Neural cell (in vitro differentiated cells): ENCODE measurements at regions not wholly inside any gene's neighbourhood (a gene's known extent, or its start where the extent isn't known, plus 50 kb on each side); places are given as distances from the start of the nearest gene placed in this dataset.

ENCODE experiments used
- H2AFZ ChIP-seq: fragments of 200-600, 300-800 bp; sonication (generic), shearing (Covaris generic); 2 replicates; pipeline ENCODE4 v1.6.0; 2014; ENCODE audit warnings: low read depth, mild to moderate bottlenecking, antibody characterized with exemption, low read length, moderate library complexity
- H3F3A ChIP-seq: fragments of 200-600 bp; shearing (Covaris generic); 2 replicates; pipeline ENCODE4 v1.6.1; 2016; ENCODE audit warnings: mild to moderate bottlenecking, moderate library complexity, mixed read lengths, antibody characterized with exemption, low read length; ENCODE audit not compliant: insufficient read depth, poor library complexity, severe bottlenecking
- H3K27ac ChIP-seq: fragments of 200-600, 300-800 bp; sonication (generic), shearing (Covaris generic); 2 replicates; pipeline ENCODE4 v1.5.1; 2014; ENCODE audit warnings: mild to moderate bottlenecking, low read length, moderate library complexity
- H3K27me3 ChIP-seq: fragments of 300-800, 200-600 bp; sonication (generic), shearing (Covaris generic); 2 replicates; pipeline ENCODE4 v1.6.0; 2014; ENCODE audit warnings: mild to moderate bottlenecking, low read depth, low read length, moderate library complexity; ENCODE audit not compliant: insufficient read depth
- H3K36me3 ChIP-seq: fragments of 300-800, 200-600 bp; sonication (generic), shearing (Covaris generic); 2 replicates; pipeline ENCODE4 v1.5.1; 2014; ENCODE audit warnings: mild to moderate bottlenecking, antibody characterized with exemption, low read length, moderate library complexity; ENCODE audit not compliant: insufficient read depth
- H3K4me2 ChIP-seq: fragments of 300-800, 200-600 bp; sonication (generic), shearing (Covaris generic); 2 replicates; pipeline ENCODE4 v1.6.0; 2014; ENCODE audit warnings: mild to moderate bottlenecking, low read length
- H3K4me3 ChIP-seq: fragments of 300-800, 200-600 bp; sonication (generic), shearing (Covaris generic); 2 replicates; pipeline ENCODE4 v1.5.1; 2014; ENCODE audit warnings: mild to moderate bottlenecking, low read length, moderate library complexity
- H3K79me2 ChIP-seq: fragments of 200-600 bp; shearing (Covaris generic); replicated peaks from 2 replicates; pipeline ENCODE4 v1.6.0; 2014; ENCODE audit warnings: mild to moderate bottlenecking, low read length, moderate library complexity; ENCODE audit not compliant: insufficient read depth
- H3K9ac ChIP-seq: fragments of 300-800, 200-600 bp; sonication (generic), shearing (Covaris generic); 2 replicates; pipeline ENCODE4 v1.6.1; 2016; ENCODE audit warnings: mild to moderate bottlenecking, low read length, mixed read lengths
- H3K9me2 ChIP-seq: fragments of 200-600 bp; shearing (Covaris generic); 2 replicates; pipeline ENCODE4 v1.6.1; 2016; ENCODE audit warnings: mild to moderate bottlenecking, low read length, mixed read lengths; ENCODE audit not compliant: insufficient read depth
- H3K9me3 ChIP-seq: fragments of 200-600, 300-800 bp; sonication (generic), shearing (Covaris generic); 2 replicates; pipeline ENCODE4 v1.6.1; 2016; ENCODE audit warnings: mild to moderate bottlenecking, mixed run types, low read length, moderate library complexity, mixed read lengths
- H4K20me1 ChIP-seq: fragments of 200-600 bp; shearing (Covaris generic); 2 replicates; pipeline ENCODE4 v1.6.1; 2016; ENCODE audit warnings: mild to moderate bottlenecking, mixed run types; ENCODE audit not compliant: insufficient read depth
- CTCF ChIP-seq: fragments of 450-650 bp; IDR thresholded peaks from 2 replicates; pipeline ENCODE4 v1.5.1; 2014; ENCODE audit warnings: antibody characterized with exemption, mild to moderate bottlenecking, moderate library complexity; ENCODE audit not compliant: poor library complexity, severe bottlenecking
- EP300 ChIP-seq: fragments of 450-650 bp; conservative IDR thresholded peaks from 2 replicates; pipeline ENCODE4 v1.6.1; 2014; ENCODE audit warnings: antibody characterized with exemption, mild to moderate bottlenecking, moderate library complexity; ENCODE audit not compliant: poor library complexity, severe bottlenecking
- EZH2 ChIP-seq: fragments of 200-600, 300-800 bp; shearing (Covaris generic), sonication (generic); IDR thresholded peaks from 2 replicates; pipeline ENCODE4 v1.6.1; 2014; ENCODE audit warnings: antibody characterized with exemption, low read length, borderline replicate concordance, mild to moderate bottlenecking; ENCODE audit not compliant: insufficient read depth, poor library complexity, severe bottlenecking
- MXI1 ChIP-seq: fragments of 450-650 bp; conservative IDR thresholded peaks from 2 replicates; pipeline ENCODE4 v1.6.1; 2014; ENCODE audit warnings: antibody characterized with exemption, mild to moderate bottlenecking; ENCODE audit not compliant: poor library complexity, severe bottlenecking
- POLR2AphosphoS5 ChIP-seq: IDR thresholded peaks from 2 replicates; pipeline ENCODE4 v1.6.1; 2012
- RAD21 ChIP-seq: fragments of 450-650 bp; conservative IDR thresholded peaks from 2 replicates; pipeline ENCODE4 v1.6.1; 2014; ENCODE audit warnings: antibody characterized with exemption, mild to moderate bottlenecking, moderate library complexity
- REST ChIP-seq: IDR thresholded peaks from 2 replicates; pipeline ENCODE4 v1.6.1; 2012; ENCODE audit warnings: borderline replicate concordance
- SMC3 ChIP-seq: fragments of 450-650 bp; conservative IDR thresholded peaks from 2 replicates; pipeline ENCODE4 v1.6.1; 2014; ENCODE audit warnings: antibody characterized with exemption, mild to moderate bottlenecking, moderate library complexity; ENCODE audit not compliant: poor library complexity
- TAF1 ChIP-seq: IDR thresholded peaks from 2 replicates; pipeline ENCODE4 v1.6.1; 2012; ENCODE audit warnings: low read depth

GRCh38 chr1:115398745-115399144, 60.7 kb upstream of the NGF start:
- no peaks in the 10 kb centered on the region for H3K9me2 ChIP-seq
- no peak overlapping the region for H3K9ac ChIP-seq
- TF ChIP-seq MXI1 (no peak), EZH2 (no peak), SMC3 (no peak), TAF1 (no peak), REST (no peak), CTCF (no peak), POLR2AphosphoS5 (no peak), RAD21 (no peak), EP300 (no peak)
- H3K36me3 ChIP-seq, result no peaks in the 10 kb centered on the region
- no peaks in the 10 kb centered on the region for H3K27me3 ChIP-seq
- H3K9me3 ChIP-seq, result no peaks in the 10 kb centered on the region
- no peaks in the 10 kb centered on the region for H3F3A ChIP-seq
- no peak overlapping the region for H3K27ac ChIP-seq
- no peaks in the 10 kb centered on the region for H3K79me2 ChIP-seq
- no peak overlapping the region for H3K4me2 ChIP-seq
- no peak overlapping the region for H2AFZ ChIP-seq
- no peak overlapping the region for H3K4me3 ChIP-seq
- H4K20me1 ChIP-seq, result no peaks in the 10 kb centered on the region
